CD14-positive monocyte (primary cell): ENCODE measurements at regions not wholly inside any gene's neighbourhood (a gene's known extent, or its start where the extent isn't known, plus 50 kb on each side); places are given as distances from the start of the nearest gene placed in this dataset.

Experiments used
- DNase-seq, 3 donors: peaks; one replicate each; pipeline ENCODE4 v3.0.0-alpha.2; 2011 to 2022
- H2AFZ ChIP-seq: 2 replicates; pipeline ENCODE4 v1.6.0; 2012; ENCODE audit warnings: mild to moderate bottlenecking, low read depth, low read length, inconsistent platforms; ENCODE audit not compliant: insufficient read depth, poor library complexity, severe bottlenecking
- H3K27ac ChIP-seq, 2 donors: 1 replicate in 1 of 2; 2 replicates in 1 of 2; pipeline ENCODE4 v1.5.1; 2012 to 2013; ENCODE audit warnings: low read length in 2 of 2, control low read depth in 1 of 2, inconsistent platforms in 1 of 2, low read depth in 1 of 2, mild to moderate bottlenecking in 1 of 2
- H3K27me3 ChIP-seq, 2 donors: one replicate each; pipeline versions ENCODE4 v1.6.0 to v1.6.1; 2011 to 2013; ENCODE audit warnings: low read length in 2 of 2; ENCODE audit not compliant: control insufficient read depth in 2 of 2, insufficient read depth in 2 of 2
- H3K36me3 ChIP-seq, 2 donors: replicated peaks in 1 of 2; 1 replicate in 1 of 2; 2 replicates in 1 of 2; pipeline versions ENCODE4 v1.5.1 to v1.6.1; 2012 to 2013; ENCODE audit warnings: low read length in 2 of 2, control low read depth in 1 of 2, inconsistent platforms in 1 of 2, mild to moderate bottlenecking in 1 of 2; ENCODE audit not compliant: insufficient read depth in 2 of 2, control insufficient read depth in 1 of 2
- H3K4me1 ChIP-seq, 2 donors: 1 replicate in 1 of 2; 2 replicates in 1 of 2; pipeline versions ENCODE4 v1.5.1 to v1.6.1; 2012 to 2013; ENCODE audit warnings: low read length in 2 of 2, control low read depth in 1 of 2, inconsistent platforms in 1 of 2, mild to moderate bottlenecking in 1 of 2, moderate library complexity in 1 of 2; ENCODE audit not compliant: insufficient read depth in 2 of 2, control insufficient read depth in 1 of 2
- H3K4me2 ChIP-seq: replicated peaks from 2 replicates; pipeline ENCODE3; 2012; ENCODE audit warnings: low read length, moderate library complexity, mild to moderate bottlenecking; ENCODE audit not compliant: poor library complexity, severe bottlenecking; ENCODE audit errors: extremely low read depth
- H3K4me3 ChIP-seq, 3 experiments: fragments of 200-600 bp in 1 of 3; sonication (generic) in 1 of 3; replicated peaks in 1 of 3; 1 replicate in 2 of 3; 2 replicates in 1 of 3; pipeline ENCODE4 v1.5.1; 2011 to 2013; ENCODE audit warnings: low read length in 3 of 3, mild to moderate bottlenecking in 3 of 3, control low read depth in 2 of 3, low read depth in 2 of 3, inconsistent platforms in 1 of 3, moderate library complexity in 1 of 3
- H3K79me2 ChIP-seq: 2 replicates; pipeline ENCODE4 v1.6.0; 2012; ENCODE audit warnings: mild to moderate bottlenecking, control low read depth, inconsistent platforms, low read length, moderate library complexity; ENCODE audit not compliant: insufficient read depth
- H3K9ac ChIP-seq: 2 replicates; pipeline ENCODE4 v1.6.0; 2017; ENCODE audit warnings: low read length, mild to moderate bottlenecking; ENCODE audit not compliant: insufficient read depth, poor library complexity, severe bottlenecking
- H3K9me3 ChIP-seq, 2 donors: replicated peaks in 1 of 2; 1 replicate in 1 of 2; 2 replicates in 1 of 2; pipeline versions ENCODE4 v1.5.1 to v1.6.1; 2012 to 2013; ENCODE audit warnings: low read length in 2 of 2, control low read depth in 1 of 2; ENCODE audit not compliant: control insufficient read depth in 1 of 2, insufficient read depth in 1 of 2
- H4K20me1 ChIP-seq: 2 replicates; pipeline ENCODE4 v1.6.0; 2012; ENCODE audit warnings: mild to moderate bottlenecking, low read length, control low read depth, moderate library complexity; ENCODE audit not compliant: insufficient read depth
- H3K27ac Mint-ChIP-seq, 7 donors: one replicate each; pipeline ENCODE4 v1.8.0; 2020; ENCODE audit warnings: mild to moderate bottlenecking in 7 of 7, mixed read lengths in 7 of 7, moderate library complexity in 6 of 7, inconsistent platforms in 2 of 7
- H3K27me3 Mint-ChIP-seq, 3 donors: one replicate each; pipeline ENCODE4 v1.8.0; 2021 to 2022; ENCODE audit warnings: low read depth in 3 of 3, mild to moderate bottlenecking in 3 of 3, mixed read lengths in 3 of 3, moderate library complexity in 3 of 3, inconsistent platforms in 1 of 3
- H3K36me3 Mint-ChIP-seq, 2 donors: one replicate each; pipeline ENCODE4 v1.8.0; 2020; ENCODE audit warnings: mixed read lengths in 2 of 2, inconsistent platforms in 1 of 2, mild to moderate bottlenecking in 1 of 2
- H3K4me1 Mint-ChIP-seq: one replicate; pipeline ENCODE4 v1.8.0; 2020; ENCODE audit warnings: mild to moderate bottlenecking, mixed read lengths
- H3K4me3 Mint-ChIP-seq, 2 donors: one replicate each; pipeline ENCODE4 v1.8.0; 2020; ENCODE audit warnings: mild to moderate bottlenecking in 2 of 2, mixed read lengths in 2 of 2, moderate library complexity in 1 of 2
- H3K9me3 Mint-ChIP-seq, 7 donors: one replicate each; pipeline ENCODE4 v1.8.0; 2020 to 2022; ENCODE audit warnings: mixed read lengths in 7 of 7, mild to moderate bottlenecking in 6 of 7, moderate library complexity in 6 of 7, inconsistent platforms in 2 of 7
- WGBS: methylation state at CpG from one replicate; pipeline ENCODE4 v1.1.5; 2013; ENCODE audit warnings: missing lambda C conversion rate; ENCODE audit not compliant: insufficient coverage; 5-methylcytosine and 5-hydroxymethylcytosine counted together
- intact Hi-C, 2 donors: fragments of 100-400 bp; cut with micrococcal nuclease; formaldehyde crosslinking; loops; one replicate each; pipeline versions ENCODE4 v1.15.0 to v1.15.1; 2023
- TF ChIP-seq, protein P1 (sequence below): fragments of 200-600 bp; IDR thresholded peaks from one replicate; pipeline ENCODE4 v1.8.0; 2022; ENCODE audit warnings: antibody characterized with exemption, mild to moderate bottlenecking

DNA sequence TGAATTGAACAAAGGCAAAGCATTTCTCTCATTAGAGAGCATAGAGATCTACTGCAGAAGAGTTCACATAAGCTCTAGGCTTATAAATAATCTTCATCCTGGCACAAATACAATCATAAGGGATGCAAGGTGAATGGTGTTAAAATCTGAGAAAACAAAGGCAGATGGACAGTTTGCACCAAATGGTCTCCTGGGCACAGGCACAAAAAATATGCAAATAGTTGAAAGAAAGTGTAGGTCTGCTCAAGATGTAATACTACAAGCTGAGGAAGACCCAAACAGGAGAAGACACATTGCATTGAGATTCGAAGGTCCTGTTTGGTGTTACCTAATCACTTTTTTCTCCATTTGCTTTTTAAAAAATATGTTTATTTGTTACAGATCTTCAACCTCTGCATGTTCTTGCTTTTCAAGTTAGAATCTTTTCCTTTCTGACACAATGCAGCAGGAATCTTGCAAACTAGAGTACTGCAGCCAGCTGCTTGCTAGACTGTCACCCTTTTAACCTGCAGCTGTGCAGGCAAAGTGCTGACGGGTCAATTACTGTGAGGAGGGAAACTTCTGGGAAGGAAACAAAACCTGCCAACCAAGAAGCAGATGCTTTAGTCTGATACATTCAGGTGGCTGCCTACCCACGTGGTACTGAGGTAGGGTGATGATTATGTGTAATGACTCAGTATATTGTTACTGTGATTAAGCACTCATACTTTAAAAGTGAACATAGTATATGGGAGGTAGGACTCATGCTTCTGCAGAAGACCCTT, 1048.6 kb upstream of the SEMA6A start:
- no peak for DNase-seq
- WGBS: 0% methylated on average over 1 of the region's 3 CpGs
- no peak overlapping the region for H3K9ac ChIP-seq
- H3K4me2 ChIP-seq: no peak overlapping the region
- no peak overlapping the region for H3K4me3 ChIP-seq
- H3K9me3 Mint-ChIP-seq: peaks cover 0 to 9% (median 4%) of the 10 kb centered on the region in 7 donors
- no peak overlapping the region for H3K4me3 Mint-ChIP-seq
- H3K27ac ChIP-seq: no peak overlapping the region
- no peak overlapping the region for H3K27ac Mint-ChIP-seq
- H3K27me3 Mint-ChIP-seq: no peaks in the 10 kb centered on the region
- no peaks in the 10 kb centered on the region for H4K20me1 ChIP-seq
- no peaks in the 10 kb centered on the region for H3K79me2 ChIP-seq
- H2AFZ ChIP-seq: no peak overlapping the region
- H3K4me1 Mint-ChIP-seq: no peaks in the 10 kb centered on the region
- TF ChIP-seq, protein P1, sequence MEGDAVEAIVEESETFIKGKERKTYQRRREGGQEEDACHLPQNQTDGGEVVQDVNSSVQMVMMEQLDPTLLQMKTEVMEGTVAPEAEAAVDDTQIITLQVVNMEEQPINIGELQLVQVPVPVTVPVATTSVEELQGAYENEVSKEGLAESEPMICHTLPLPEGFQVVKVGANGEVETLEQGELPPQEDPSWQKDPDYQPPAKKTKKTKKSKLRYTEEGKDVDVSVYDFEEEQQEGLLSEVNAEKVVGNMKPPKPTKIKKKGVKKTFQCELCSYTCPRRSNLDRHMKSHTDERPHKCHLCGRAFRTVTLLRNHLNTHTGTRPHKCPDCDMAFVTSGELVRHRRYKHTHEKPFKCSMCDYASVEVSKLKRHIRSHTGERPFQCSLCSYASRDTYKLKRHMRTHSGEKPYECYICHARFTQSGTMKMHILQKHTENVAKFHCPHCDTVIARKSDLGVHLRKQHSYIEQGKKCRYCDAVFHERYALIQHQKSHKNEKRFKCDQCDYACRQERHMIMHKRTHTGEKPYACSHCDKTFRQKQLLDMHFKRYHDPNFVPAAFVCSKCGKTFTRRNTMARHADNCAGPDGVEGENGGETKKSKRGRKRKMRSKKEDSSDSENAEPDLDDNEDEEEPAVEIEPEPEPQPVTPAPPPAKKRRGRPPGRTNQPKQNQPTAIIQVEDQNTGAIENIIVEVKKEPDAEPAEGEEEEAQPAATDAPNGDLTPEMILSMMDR: no peak
- intact Hi-C loops: no loop called here
- no peaks in the 10 kb centered on the region for H3K36me3 ChIP-seq
- H3K27me3 ChIP-seq: no peaks in the 10 kb centered on the region
- no peaks in the 10 kb centered on the region for H3K36me3 Mint-ChIP-seq
- no peaks in the 10 kb centered on the region for H3K4me1 ChIP-seq
- H3K9me3 ChIP-seq: no peaks in the 10 kb centered on the region

DNA sequence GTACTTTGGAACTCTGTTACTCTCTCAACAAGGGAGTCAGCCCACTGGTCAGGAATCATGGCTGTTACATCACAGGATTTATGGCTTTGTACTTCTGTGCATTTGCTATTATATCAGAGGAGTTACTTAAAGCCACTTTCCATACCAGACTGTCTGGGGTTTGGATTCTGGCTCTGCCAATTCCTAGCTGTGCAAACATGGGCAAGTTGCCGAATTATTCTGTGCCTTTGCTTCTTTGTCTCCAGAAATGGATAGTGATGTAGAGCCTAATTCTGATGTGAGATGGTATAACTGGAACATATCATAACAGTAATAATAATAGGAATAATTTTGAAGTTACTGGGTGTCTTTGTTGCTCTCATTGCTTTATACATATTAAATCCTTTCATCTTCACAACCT, 1047.3 kb upstream of the SEMA6A start:
- Histone ChIP-seq H3K27me3 (no peaks in the 10 kb centered on the region), H3K9ac (no peak overlapping the region), H3K9me3 (no peaks in the 10 kb centered on the region), H4K20me1 (no peaks in the 10 kb centered on the region), H3K36me3 (no peaks in the 10 kb centered on the region), H3K4me2 (no peak overlapping the region), H2AFZ (no peak overlapping the region), H3K27ac (no peak overlapping the region), H3K4me1 (no peaks in the 10 kb centered on the region), H3K79me2 (no peaks in the 10 kb centered on the region), H3K4me3 (no peak overlapping the region)
- no peaks in the 10 kb centered on the region for H3K36me3 Mint-ChIP-seq
- TF ChIP-seq, protein P1: no peak
- no peaks in the 10 kb centered on the region for H3K4me1 Mint-ChIP-seq
- 100% methylated on average over 1 of the region's 1 CpG for WGBS
- intact Hi-C loops: no loop called here
- no peak overlapping the region for H3K27ac Mint-ChIP-seq
- no peak for DNase-seq
- H3K27me3 Mint-ChIP-seq: no peaks in the 10 kb centered on the region
- no peak overlapping the region for H3K4me3 Mint-ChIP-seq
- peaks cover 0 to 9% (median 3%) of the 10 kb centered on the region in 7 donors for H3K9me3 Mint-ChIP-seq
